ENCODE measurements at regions not wholly inside any gene's neighbourhood (a gene's known extent, or its start where the extent isn't known, plus 50 kb on each side); places are given as distances from the start of the nearest gene placed in this dataset.

GRCh38 chr15:77818484-77819047 is 185.9 kb upstream of the LINGO1 start:
- DNase-seq: no peak

GRCh38 chr15:77817434-77817833 is 184.7 kb upstream of the LINGO1 start:
- DNase-seq: no peak

- no peak for DNase-seq
Observed at GRCh38 chr15:77816983-77817382, 184.3 kb upstream of the LINGO1 start.

GRCh38 chr15:77815015-77815414 is 182.3 kb upstream of the LINGO1 start:
- DNase-seq: no peak

- no peak for DNase-seq
Observed at GRCh38 chr15:77812664-77813063, 180.0 kb upstream of the LINGO1 start.

- DNase-seq: no peak
Observed at GRCh38 chr15:77811270-77811669, 178.6 kb upstream of the LINGO1 start.

- no peak for DNase-seq
Observed at GRCh38 chr15:77810130-77810571, 177.4 kb upstream of the LINGO1 start.

GRCh38 chr15:77808581-77809177 is 176.0 kb upstream of the LINGO1 start:
- DNase-seq: no peak

GRCh38 chr15:77808075-77808474 is 175.4 kb upstream of the LINGO1 start:
- DNase-seq: no peak

GRCh38 chr15:77807611-77808010 is 174.9 kb upstream of the LINGO1 start:
- no peak for DNase-seq

- DNase-seq: no peak
Observed at GRCh38 chr15:77807115-77807514, 174.4 kb upstream of the LINGO1 start.

- no peak for DNase-seq
Observed at GRCh38 chr15:77804210-77804609, 171.5 kb upstream of the LINGO1 start.

GRCh38 chr15:77803487-77803886 is 170.8 kb upstream of the LINGO1 start:
- DNase-seq: no peak

GRCh38 chr15:77800305-77800704 is 167.6 kb upstream of the LINGO1 start:
- no peak for DNase-seq

GRCh38 chr15:77798847-77799246 is 166.1 kb upstream of the LINGO1 start:
- DNase-seq: no peak

GRCh38 chr15:77798151-77798835 is 165.6 kb upstream of the LINGO1 start:
- DNase-seq: no peak

- no peak for DNase-seq
Observed at GRCh38 chr15:77797270-77797669, 164.6 kb upstream of the LINGO1 start.

- DNase-seq: no peak
Observed at GRCh38 chr15:77796046-77796729, 163.5 kb upstream of the LINGO1 start.

GRCh38 chr15:77795446-77795845 is 162.7 kb upstream of the LINGO1 start:
- no peak for DNase-seq

- DNase-seq: no peak
Observed at GRCh38 chr15:77791941-77792340, 159.2 kb upstream of the LINGO1 start.

- DNase-seq: no peak
Observed at GRCh38 chr15:77790481-77790880, 157.8 kb upstream of the LINGO1 start.

- DNase-seq: no peak
Observed at GRCh38 chr15:77786956-77787355, 154.2 kb upstream of the LINGO1 start.

GRCh38 chr15:77786181-77786890 is 153.6 kb upstream of the LINGO1 start:
- no peak for DNase-seq

All from 8988T (cell line).